ENCODE measurements at regions not wholly inside any gene's neighbourhood (a gene's known extent, or its start where the extent isn't known, plus 50 kb on each side); places are given as distances from the start of the nearest gene placed in this dataset.
A peak's percentile ranks its signal among the peaks of the same experiment; 100 is the strongest.

GRCh38 chr20:23156170-23156841, 70.2 kb upstream of the CD93 start:
- Histone ChIP-seq H3K4me2 (no peak overlapping the region), H4K20me1 (replicated peaks; ENCODE audit: insufficient read depth) (no peaks in the 10 kb centered on the region), H3K27me3 (ENCODE audit: insufficient read depth) (no peaks in the 10 kb centered on the region), H3K36me3 (ENCODE audit: insufficient read depth) (no peaks in the 10 kb centered on the region), H3F3A (replicated peaks; ENCODE audit: low read depth) (no peaks in the 10 kb centered on the region), H3K79me2 (replicated peaks; ENCODE audit: insufficient read depth) (no peaks in the 10 kb centered on the region), H2AFZ (no peak overlapping the region), H3K27ac (ENCODE audit: low read depth) (no peak overlapping the region), H3K9me2 (ENCODE audit: insufficient read depth) (no peaks in the 10 kb centered on the region), H3K4me3 (no peak overlapping the region), H3K4me1 (ENCODE audit: insufficient read depth) (peaks cover 17% of the 10 kb centered on the region)
- H3K4me3 Mint-ChIP-seq, result no peak overlapping the region
- H3K36me3 Mint-ChIP-seq (ENCODE audit: low read depth), result no peaks in the 10 kb centered on the region
- no peak for DNase-seq (ENCODE audit: low spot score)
- no peak for TF ChIP-seq CREB1 (CRISPR knock-in tag; IDR thresholded peaks at IDR 0.05; ENCODE audit: low read depth)
- TF ChIP-seq REST (IDR thresholded peaks at IDR 0.05; ENCODE audit: unreplicated experiment), result no peak
- no peak for TF ChIP-seq CTCF (conservative IDR thresholded peaks at IDR 0.05; ENCODE audit: low read depth in 2 of 2)
- no peak for TF ChIP-seq STAT1 (IDR thresholded peaks at IDR 0.05; ENCODE audit: unreplicated experiment)
- no peak for TF ChIP-seq NANOG (IDR thresholded peaks at IDR 0.05; ENCODE audit: borderline replicate concordance)
- TF ChIP-seq EZH2phosphoT487 (IDR thresholded peaks at IDR 0.05; ENCODE audit: unreplicated experiment), result no peak
- H3K27me3 Mint-ChIP-seq (ENCODE audit: insufficient read depth, low read depth, poor library complexity), result peaks cover 14% of the 10 kb centered on the region
- ATAC-seq, result no peak
- no peak overlapping the region for H3K27ac Mint-ChIP-seq
- no peaks in the 10 kb centered on the region; the same call in 2 of the 3 replicates for H3K9me3 Mint-ChIP-seq
- peaks cover 31% of the 10 kb centered on the region for H3K4me1 Mint-ChIP-seq

GRCh38 chr20:23155141-23155590, 69.0 kb upstream of the CD93 start:
- Histone ChIP-seq H3K4me2 (0 out of 2 replicates have a peak overlapping the region, but pooled peaks have one; percentile 23), H2AFZ (peak overlapping the region; percentile 76; the same call in 1 of the 2 replicates), H3K9me2 (ENCODE audit: insufficient read depth) (no peaks in the 10 kb centered on the region), H4K20me1 (replicated peaks; ENCODE audit: insufficient read depth) (no peaks in the 10 kb centered on the region), H3K4me1 (ENCODE audit: insufficient read depth) (peaks cover 10% of the 10 kb centered on the region), H3K27ac (ENCODE audit: low read depth) (no peak overlapping the region), H3K4me3 (no peak overlapping the region), H3F3A (replicated peaks; ENCODE audit: low read depth) (no peaks in the 10 kb centered on the region), H3K79me2 (replicated peaks; ENCODE audit: insufficient read depth) (no peaks in the 10 kb centered on the region), H3K27me3 (ENCODE audit: insufficient read depth) (no peaks in the 10 kb centered on the region), H3K36me3 (ENCODE audit: insufficient read depth) (no peaks in the 10 kb centered on the region)
- Mint-ChIP-seq H3K9me3 (no peaks in the 10 kb centered on the region; the same call in 2 of the 3 replicates), H3K4me3 (no peak overlapping the region), H3K27me3 (ENCODE audit: insufficient read depth, low read depth, poor library complexity) (peaks cover 13% of the 10 kb centered on the region), H3K36me3 (ENCODE audit: low read depth) (no peaks in the 10 kb centered on the region), H3K27ac (no peak overlapping the region), H3K4me1 (peaks cover 23% of the 10 kb centered on the region)
- no peak for DNase-seq (ENCODE audit: low spot score)
- ATAC-seq, result no peak
- no peak for TF ChIP-seq ZNF331 (CRISPR knock-in tag; IDR thresholded peaks at IDR 0.05; ENCODE audit: low read depth)
- TF ChIP-seq EZH2 (IDR thresholded peaks at IDR 0.05; ENCODE audit: low read depth, unreplicated experiment), result no peak
- no peak for TF ChIP-seq CREB1 (CRISPR knock-in tag; IDR thresholded peaks at IDR 0.05; ENCODE audit: low read depth)
- TF ChIP-seq JUNB (IDR thresholded peaks at IDR 0.05; ENCODE audit: unreplicated experiment), result no peak
- no peak for TF ChIP-seq POLR2AphosphoS5 (IDR thresholded peaks at IDR 0.05; ENCODE audit: low read depth)
- no peak for TF ChIP-seq CTCF (conservative IDR thresholded peaks at IDR 0.05; ENCODE audit: low read depth in 2 of 2)
- TF ChIP-seq STAT1 (IDR thresholded peaks at IDR 0.05; ENCODE audit: unreplicated experiment), result no peak
- no peak for TF ChIP-seq NANOG (IDR thresholded peaks at IDR 0.05; ENCODE audit: borderline replicate concordance)
- no peak for TF ChIP-seq REST (IDR thresholded peaks at IDR 0.05; ENCODE audit: unreplicated experiment)
- no peak for TF ChIP-seq EZH2phosphoT487 (IDR thresholded peaks at IDR 0.05; ENCODE audit: unreplicated experiment)
- no peak for TF ChIP-seq ZNF114 (CRISPR knock-in tag; IDR thresholded peaks at IDR 0.05)
